ENCODE measurements at regions not wholly inside any gene's neighbourhood (a gene's known extent, or its start where the extent isn't known, plus 50 kb on each side); places are given as distances from the start of the nearest gene placed in this dataset.

DNA sequence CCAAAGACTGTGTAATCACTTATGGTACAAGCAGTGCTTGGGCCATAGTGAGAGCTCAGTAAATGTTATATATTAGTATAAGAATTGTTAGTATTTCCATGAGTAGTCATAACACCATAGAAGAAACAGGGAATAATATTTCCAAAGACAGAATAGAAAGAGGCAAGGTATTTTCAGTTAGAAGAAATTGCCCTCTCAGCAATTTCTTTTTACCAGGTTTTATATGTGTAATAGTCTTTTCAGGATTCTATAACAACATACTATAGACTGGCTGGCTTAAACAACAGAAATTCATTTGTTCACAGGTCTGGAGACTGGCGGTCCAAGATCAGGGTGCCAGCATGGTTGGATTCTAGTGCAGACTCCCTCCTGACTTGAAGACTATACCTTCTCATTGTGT, 485.7 kb downstream of the FOXO1 start:
- ChIA-PET CTCF (no interaction called here), POLR2A (no interaction called here)
- intact Hi-C loops (cut with micrococcal nuclease; ENCODE audit: unreplicated experiment), result no loop called here

DNA sequence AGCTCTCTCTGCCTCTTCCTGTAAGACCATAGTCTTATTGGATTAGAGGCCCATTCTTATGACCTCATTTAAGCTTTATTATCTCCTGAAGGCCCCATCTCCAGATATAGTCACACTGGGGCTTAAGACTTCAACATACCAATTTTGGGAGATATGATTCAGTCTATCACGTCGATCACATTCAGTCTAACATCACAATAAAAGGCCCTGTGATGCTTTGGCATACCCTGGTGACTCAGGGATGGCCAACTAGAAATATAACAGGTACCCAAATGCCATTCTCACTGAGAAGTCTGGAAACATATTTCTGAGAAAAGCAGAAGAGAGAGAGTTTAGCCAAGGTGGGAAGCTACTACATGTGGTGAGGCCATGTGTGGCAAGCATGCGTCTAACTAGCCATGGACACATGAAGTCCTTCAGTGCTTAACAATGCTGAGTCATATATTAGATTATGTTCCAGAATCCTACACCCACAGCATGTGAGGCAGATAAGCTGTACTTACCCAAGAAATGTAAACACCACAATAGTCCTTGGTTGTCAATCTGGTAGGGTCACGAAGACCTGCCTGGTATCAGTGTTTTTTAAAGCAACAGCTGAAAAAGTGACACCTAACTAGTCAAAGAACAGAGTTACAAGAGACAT, 485.1 kb downstream of the FOXO1 start:
- Histone ChIP-seq H3K9me3 (no peaks in the 10 kb centered on the region), H3K36me3 (ENCODE audit: control insufficient read depth, insufficient read depth, low read length) (no peaks in the 10 kb centered on the region), H3K27me3 (replicated peaks; ENCODE audit: control insufficient read depth, insufficient read depth, low read length) (no peaks in the 10 kb centered on the region), H3K4me1 (peaks cover 9% of the 10 kb centered on the region; the same call in 1 of the 2 replicates), H3K4me3 (ENCODE audit: low read depth, low read length) (no peak overlapping the region)
- Mint-ChIP-seq H3K4me1 (ENCODE audit: low read depth, unreplicated experiment) (peaks cover 12% of the 10 kb centered on the region), H3K36me3 (ENCODE audit: insufficient read depth, unreplicated experiment) (no peaks in the 10 kb centered on the region), H3K27me3 (ENCODE audit: insufficient read depth, unreplicated experiment) (no peaks in the 10 kb centered on the region), H3K9me3 (ENCODE audit: unreplicated experiment) (no peaks in the 10 kb centered on the region), H3K27ac (ENCODE audit: unreplicated experiment) (no peak overlapping the region), H3K4me3 (ENCODE audit: unreplicated experiment) (no peak overlapping the region)
- POLR2A ChIA-PET, result no interaction called here
- intact Hi-C loops (cut with micrococcal nuclease; ENCODE audit: unreplicated experiment), result no loop called here
- CTCF ChIA-PET, result no interaction called here
- DNase-seq, result peak in 1 of 2 experiments; percentile 43
- TF ChIP-seq, protein P1, sequence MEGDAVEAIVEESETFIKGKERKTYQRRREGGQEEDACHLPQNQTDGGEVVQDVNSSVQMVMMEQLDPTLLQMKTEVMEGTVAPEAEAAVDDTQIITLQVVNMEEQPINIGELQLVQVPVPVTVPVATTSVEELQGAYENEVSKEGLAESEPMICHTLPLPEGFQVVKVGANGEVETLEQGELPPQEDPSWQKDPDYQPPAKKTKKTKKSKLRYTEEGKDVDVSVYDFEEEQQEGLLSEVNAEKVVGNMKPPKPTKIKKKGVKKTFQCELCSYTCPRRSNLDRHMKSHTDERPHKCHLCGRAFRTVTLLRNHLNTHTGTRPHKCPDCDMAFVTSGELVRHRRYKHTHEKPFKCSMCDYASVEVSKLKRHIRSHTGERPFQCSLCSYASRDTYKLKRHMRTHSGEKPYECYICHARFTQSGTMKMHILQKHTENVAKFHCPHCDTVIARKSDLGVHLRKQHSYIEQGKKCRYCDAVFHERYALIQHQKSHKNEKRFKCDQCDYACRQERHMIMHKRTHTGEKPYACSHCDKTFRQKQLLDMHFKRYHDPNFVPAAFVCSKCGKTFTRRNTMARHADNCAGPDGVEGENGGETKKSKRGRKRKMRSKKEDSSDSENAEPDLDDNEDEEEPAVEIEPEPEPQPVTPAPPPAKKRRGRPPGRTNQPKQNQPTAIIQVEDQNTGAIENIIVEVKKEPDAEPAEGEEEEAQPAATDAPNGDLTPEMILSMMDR (IDR thresholded peaks at IDR 0.05; ENCODE audit: insufficient read depth in 1 of 2, low read depth in 1 of 2, low read length in 1 of 2, severe bottlenecking in 1 of 2, unreplicated experiment in 1 of 2), result no peak
- BruUV-seq (replicated peaks), result no TSS peak

More for the DNA sequence above, 485.7 kb downstream of the FOXO1 start:
- no peaks in the 10 kb centered on the region for H3K36me3 ChIP-seq (ENCODE audit: control insufficient read depth, insufficient read depth, low read length)
- Mint-ChIP-seq H3K4me1 (ENCODE audit: low read depth, unreplicated experiment) (peaks cover 12% of the 10 kb centered on the region), H3K36me3 (ENCODE audit: insufficient read depth, unreplicated experiment) (no peaks in the 10 kb centered on the region), H3K9me3 (ENCODE audit: unreplicated experiment) (no peaks in the 10 kb centered on the region), H3K4me3 (ENCODE audit: unreplicated experiment) (no peak overlapping the region), H3K27ac (ENCODE audit: unreplicated experiment) (no peak overlapping the region), H3K27me3 (ENCODE audit: insufficient read depth, unreplicated experiment) (peaks cover 2% of the 10 kb centered on the region)
- DNase-seq, result no peak
- BruUV-seq (replicated peaks), result no TSS peak
- TF ChIP-seq, protein P1 (IDR thresholded peaks at IDR 0.05; ENCODE audit: insufficient read depth in 1 of 2, low read depth in 1 of 2, low read length in 1 of 2, severe bottlenecking in 1 of 2, unreplicated experiment in 1 of 2), result no peak
- H3K27me3 ChIP-seq (replicated peaks; ENCODE audit: control insufficient read depth, insufficient read depth, low read length), result no peaks in the 10 kb centered on the region
- no peak overlapping the region for H3K4me3 ChIP-seq (ENCODE audit: low read depth, low read length)
- peaks cover 9% of the 10 kb centered on the region; the same call in 1 of the 2 replicates for H3K4me1 ChIP-seq
- H3K9me3 ChIP-seq, result no peaks in the 10 kb centered on the region

DNA sequence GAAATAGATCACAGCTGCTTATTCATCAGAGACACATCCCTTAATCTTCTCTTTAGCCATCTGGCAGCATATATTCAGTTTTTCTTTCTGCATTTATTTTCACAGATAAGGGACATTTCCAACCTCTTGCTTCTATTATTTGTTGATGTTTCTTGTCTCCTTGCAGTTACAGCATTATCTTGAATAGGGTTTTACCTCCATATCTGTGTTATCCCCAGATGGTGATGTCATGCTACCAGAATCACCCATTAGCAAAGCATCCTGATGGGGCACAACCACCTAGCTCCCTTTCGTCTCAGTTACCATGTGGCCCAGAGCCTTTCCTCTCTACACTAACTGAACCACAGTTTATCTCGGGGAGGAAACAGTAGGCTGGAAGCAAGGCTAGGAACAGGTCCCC, 483.9 kb downstream of the FOXO1 start:
- ChIA-PET CTCF (no interaction called here), POLR2A (no interaction called here)
- H3K36me3 Mint-ChIP-seq (ENCODE audit: insufficient read depth, unreplicated experiment), result no peaks in the 10 kb centered on the region
- intact Hi-C loops (cut with micrococcal nuclease; ENCODE audit: unreplicated experiment), result no loop called here
- H3K27ac Mint-ChIP-seq (ENCODE audit: unreplicated experiment), result no peak overlapping the region
- no peak overlapping the region for H3K4me3 Mint-ChIP-seq (ENCODE audit: unreplicated experiment)
- TF ChIP-seq, protein P1 (IDR thresholded peaks at IDR 0.05; ENCODE audit: insufficient read depth in 1 of 2, low read depth in 1 of 2, low read length in 1 of 2, severe bottlenecking in 1 of 2, unreplicated experiment in 1 of 2), result no peak
- DNase-seq, result no peak
- H3K27me3 ChIP-seq (replicated peaks; ENCODE audit: control insufficient read depth, insufficient read depth, low read length), result no peaks in the 10 kb centered on the region
- no peak overlapping the region for H3K4me3 ChIP-seq (ENCODE audit: low read depth, low read length)
- no TSS peak for BruUV-seq (replicated peaks)
- no peaks in the 10 kb centered on the region for H3K9me3 Mint-ChIP-seq (ENCODE audit: unreplicated experiment)
- peaks cover 9% of the 10 kb centered on the region; the same call in 1 of the 2 replicates for H3K4me1 ChIP-seq
- H3K4me1 Mint-ChIP-seq (ENCODE audit: low read depth, unreplicated experiment), result peaks cover 12% of the 10 kb centered on the region
- H3K9me3 ChIP-seq, result no peaks in the 10 kb centered on the region
- no peaks in the 10 kb centered on the region for H3K27me3 Mint-ChIP-seq (ENCODE audit: insufficient read depth, unreplicated experiment)
- H3K36me3 ChIP-seq (ENCODE audit: control insufficient read depth, insufficient read depth, low read length), result no peaks in the 10 kb centered on the region

All from Caco-2 (cell line).